H9 (cell line): ENCODE measurements at regions not wholly inside any gene's neighbourhood (a gene's known extent, or its start where the extent isn't known, plus 50 kb on each side); places are given as distances from the start of the nearest gene placed in this dataset.

Source experiments
- DNase-seq: peaks from one replicate; pipeline ENCODE4 v3.0.0-alpha.2; 2017
- H2AFZ ChIP-seq: one replicate; pipeline ENCODE4 v1.6.1; 2013; ENCODE audit warnings: mild to moderate bottlenecking, low read length, control low read depth, moderate library complexity
- H2AK5ac ChIP-seq: 2 replicates; pipeline ENCODE4 v1.6.1; 2013; ENCODE audit warnings: low read length, control low read depth, mixed read lengths; ENCODE audit not compliant: insufficient read length
- H2BK120ac ChIP-seq: one replicate; pipeline ENCODE4 v1.6.1; 2013; ENCODE audit warnings: low read depth, mild to moderate bottlenecking, low read length, control low read depth, inconsistent platforms; ENCODE audit not compliant: poor library complexity, severe bottlenecking
- H2BK12ac ChIP-seq: 2 replicates; pipeline ENCODE4 v1.6.1; 2013; ENCODE audit warnings: low read length, control low read depth, mixed read lengths, low read depth; ENCODE audit not compliant: insufficient read length
- H2BK15ac ChIP-seq: 2 replicates; pipeline ENCODE4 v1.6.1; 2013; ENCODE audit warnings: low read depth, low read length, control low read depth
- H2BK20ac ChIP-seq: one replicate; pipeline ENCODE4 v1.6.1; 2013; ENCODE audit warnings: low read depth, mild to moderate bottlenecking, low read length, control low read depth, inconsistent platforms; ENCODE audit not compliant: poor library complexity, severe bottlenecking
- H2BK5ac ChIP-seq: 2 replicates; pipeline ENCODE4 v1.6.1; 2013; ENCODE audit warnings: low read length, control low read depth, mixed read lengths; ENCODE audit not compliant: insufficient read length
- H3K14ac ChIP-seq: 2 replicates; pipeline ENCODE4 v1.6.1; 2013; ENCODE audit warnings: low read length, control low read depth; ENCODE audit not compliant: insufficient read depth
- H3K18ac ChIP-seq: 2 replicates; pipeline ENCODE4 v1.6.1; 2013; ENCODE audit warnings: low read depth, mild to moderate bottlenecking, mixed read lengths, low read length, control low read depth; ENCODE audit not compliant: insufficient read length
- H3K23ac ChIP-seq: 2 replicates; pipeline ENCODE4 v1.6.1; 2013; ENCODE audit warnings: low read length, control low read depth, mixed read lengths, low read depth; ENCODE audit not compliant: insufficient read length
- H3K23me2 ChIP-seq: 2 replicates; pipeline ENCODE4 v1.6.1; 2013; ENCODE audit warnings: low read depth, mild to moderate bottlenecking, mixed read lengths, low read length, control low read depth; ENCODE audit not compliant: insufficient read length, poor library complexity, severe bottlenecking
- H3K27ac ChIP-seq: 2 replicates; pipeline ENCODE4 v1.5.1; 2013; ENCODE audit warnings: low read length, control low read depth, mixed read lengths, low read depth; ENCODE audit not compliant: insufficient read length
- H3K27me3 ChIP-seq: 2 replicates; pipeline ENCODE4 v1.6.1; 2013; ENCODE audit warnings: low read length, control low read depth, inconsistent platforms; ENCODE audit not compliant: insufficient read depth
- H3K4ac ChIP-seq: 2 replicates; pipeline ENCODE4 v1.6.1; 2013; ENCODE audit warnings: low read depth, mild to moderate bottlenecking, control low read depth, inconsistent platforms, low read length, moderate library complexity
- H3K4me1 ChIP-seq: 2 replicates; pipeline ENCODE4 v1.6.1; 2013; ENCODE audit warnings: low read length, control low read depth, inconsistent platforms; ENCODE audit not compliant: insufficient read depth
- H3K4me2 ChIP-seq: 2 replicates; pipeline ENCODE4 v1.6.1; 2013; ENCODE audit warnings: low read length, control low read depth, mixed read lengths; ENCODE audit not compliant: insufficient read length, insufficient read depth
- H3K56ac ChIP-seq: 2 replicates; pipeline ENCODE4 v1.6.1; 2013; ENCODE audit warnings: low read depth, mild to moderate bottlenecking, mixed read lengths, low read length, control low read depth; ENCODE audit not compliant: insufficient read length
- H3K79me1 ChIP-seq: 2 replicates; pipeline ENCODE4 v1.6.1; 2013; ENCODE audit warnings: low read depth, mild to moderate bottlenecking, moderate library complexity, low read length, control low read depth, inconsistent platforms; ENCODE audit not compliant: insufficient read depth, poor library complexity, severe bottlenecking
- H3K79me2 ChIP-seq: 2 replicates; pipeline ENCODE4 v1.6.1; 2013; ENCODE audit warnings: low read length, control low read depth, inconsistent platforms; ENCODE audit not compliant: insufficient read depth
- H3K9ac ChIP-seq: 2 replicates; pipeline ENCODE4 v1.6.1; 2013; ENCODE audit warnings: low read length, control low read depth, mixed read lengths; ENCODE audit not compliant: insufficient read length; ENCODE audit errors: extremely low read depth
- H3K9me3 ChIP-seq: one replicate; pipeline ENCODE4 v1.6.1; 2013; ENCODE audit warnings: low read depth, low read length, inconsistent platforms; ENCODE audit not compliant: control insufficient read depth
- H3T11ph ChIP-seq: one replicate; pipeline ENCODE4 v1.6.1; 2013; ENCODE audit warnings: mild to moderate bottlenecking, low read length, control low read depth, inconsistent platforms
- H4K20me1 ChIP-seq: one replicate; pipeline ENCODE4 v1.6.1; 2013; ENCODE audit not compliant: control insufficient read depth, insufficient read length, insufficient read depth
- H4K5ac ChIP-seq: 2 replicates; pipeline ENCODE4 v1.6.1; 2013; ENCODE audit warnings: low read depth, mild to moderate bottlenecking, mixed read lengths, low read length, control low read depth; ENCODE audit not compliant: insufficient read length
- H4K8ac ChIP-seq: replicated peaks from 2 replicates; pipeline ENCODE4 v1.6.1; 2013; ENCODE audit warnings: low read length, control low read depth, mixed read lengths, low read depth; ENCODE audit not compliant: insufficient read length
- H4K91ac ChIP-seq: 2 replicates; pipeline ENCODE4 v1.6.1; 2013; ENCODE audit warnings: low read depth, mild to moderate bottlenecking, moderate library complexity, mixed read lengths, low read length, control low read depth; ENCODE audit not compliant: insufficient read length
- H3K27ac Mint-ChIP-seq, 3 experiments: 2 replicates in 2 of 3; 3 replicates in 1 of 3; pipeline ENCODE4 v1.8.0; 2020 to 2021; ENCODE audit warnings: mixed read lengths in 3 of 3, mild to moderate bottlenecking in 1 of 3, moderate library complexity in 1 of 3
- H3K27me3 Mint-ChIP-seq: 2 replicates; pipeline ENCODE4 v1.8.0; 2021; ENCODE audit warnings: low read depth, mild to moderate bottlenecking, moderate library complexity, mixed read lengths
- H3K36me3 Mint-ChIP-seq, 3 experiments: 2 replicates in 2 of 3; 3 replicates in 1 of 3; pipeline ENCODE4 v1.8.0; 2020 to 2021; ENCODE audit warnings: low read depth in 3 of 3, mixed read lengths in 3 of 3; ENCODE audit not compliant: insufficient read depth in 1 of 3
- H3K4me1 Mint-ChIP-seq, 2 experiments: 2 replicates each; pipeline ENCODE4 v1.8.0; 2020; ENCODE audit warnings: mixed read lengths in 2 of 2
- H3K4me3 Mint-ChIP-seq, 2 experiments: 2 replicates in 1 of 2; 3 replicates in 1 of 2; pipeline ENCODE4 v1.8.0; 2020 to 2021; ENCODE audit warnings: mild to moderate bottlenecking in 2 of 2, mixed read lengths in 2 of 2, moderate library complexity in 1 of 2
- H3K9me3 Mint-ChIP-seq, 2 experiments: 2 replicates in 1 of 2; 3 replicates in 1 of 2; pipeline ENCODE4 v1.8.0; 2020; ENCODE audit warnings: mild to moderate bottlenecking in 2 of 2, mixed read lengths in 2 of 2, moderate library complexity in 1 of 2
- CTCF ChIP-seq: fragments of 200-600 bp; sonication (generic); conservative IDR thresholded peaks from 3 replicates; pipeline ENCODE4 v1.8.0; 2021; ENCODE audit warnings: antibody characterized with exemption, mild to moderate bottlenecking
- WGBS: extraction: QIAGEN DNeasy Blood & Tissue Kit; methylation state at CpG from one replicate; pipeline ENCODE4 v1.1.7; 2013; ENCODE audit warnings: missing lambda C conversion rate, low lambda C conversion rate, mixed read lengths; ENCODE audit not compliant: insufficient read length; ENCODE audit errors: extremely low coverage; 5-methylcytosine and 5-hydroxymethylcytosine counted together

- Histone ChIP-seq H2BK5ac (no peak overlapping the region), H3K56ac (no peak overlapping the region), H4K91ac (no peak overlapping the region), H3K27me3 (no peaks in the 10 kb centered on the region), H3K18ac (no peak overlapping the region), H3K23me2 (no peaks in the 10 kb centered on the region), H4K5ac (no peak overlapping the region), H3K4ac (no peak overlapping the region), H2BK120ac (no peak overlapping the region), H2BK12ac (no peak overlapping the region), H3K23ac (no peak overlapping the region), H3K4me2 (no peak overlapping the region), H3K4me1 (no peaks in the 10 kb centered on the region), H2AFZ (no peak overlapping the region), H2BK20ac (no peak overlapping the region), H2AK5ac (no peak overlapping the region), H3K79me1 (no peaks in the 10 kb centered on the region), H4K20me1 (no peaks in the 10 kb centered on the region), H2BK15ac (no peak overlapping the region), H3K79me2 (no peaks in the 10 kb centered on the region), H4K8ac (no peak overlapping the region), H3K14ac (no peak overlapping the region), H3K27ac (no peak overlapping the region), H3K9me3 (no peaks in the 10 kb centered on the region), H3K9ac (no peak overlapping the region), H3T11ph (no peak overlapping the region)
- Mint-ChIP-seq H3K27ac (no peak overlapping the region), H3K36me3 (no peaks in the 10 kb centered on the region; a peak in 1 of 7 replicates), H3K4me1 (no peaks in the 10 kb centered on the region), H3K9me3 (no peaks in the 10 kb centered on the region; a peak in 3 of 5 replicates), H3K27me3 (no peaks in the 10 kb centered on the region), H3K4me3 (no peak overlapping the region)
- DNase-seq = no peak
- WGBS = no CpG with 5 or more reads among the region's 3 CpGs
- TF ChIP-seq CTCF = no peak
These were observed 1153.3 kb upstream of the EYS start for GRCh38 chr6:66860328-66860727.
